Head of caudate nucleus (tissue), 42 donors: ENCODE measurements at regions not wholly inside any gene's neighbourhood (a gene's known extent, or its start where the extent isn't known, plus 50 kb on each side); places are given as distances from the start of the nearest gene placed in this dataset.

Experiments used
- DNase-seq, 42 donors: peaks; one replicate each; pipeline versions ENCODE4 v3.0.0 to v3.0.0-alpha.2; 2020 to 2021; ENCODE audit warnings: mixed read lengths in 7 of 42
- intact Hi-C: fragments of 100-400 bp; cut with DNase I; formaldehyde crosslinking; loops from one replicate; pipeline ENCODE4 v1.15.0; 2022

GRCh38 chr20:20849161-20849560, 136.7 kb upstream of the RALGAPA2 start:
- peak; percentile 51 to 91 (median 82) for DNase-seq

GRCh38 chr20:20847814-20848213, 135.4 kb upstream of the RALGAPA2 start:
- intact Hi-C loops: no loop called here
- no peak for DNase-seq

More at GRCh38 chr20:20849161-20849560, 136.7 kb upstream of the RALGAPA2 start:
- intact Hi-C loops: no loop called here

- intact Hi-C loops: no loop called here
- peak in 2 of 42 donors; percentile 20 to 54 for DNase-seq
Observed at GRCh38 chr20:20843982-20844381, 131.5 kb upstream of the RALGAPA2 start.

- intact Hi-C loops: loop anchor here (5.0 kb wide), 1 partner anchor 398 kb away; no protein-coding TSS in a partner anchor
- no peak for DNase-seq
Observed at GRCh38 chr20:20839771-20840170, 127.3 kb upstream of the RALGAPA2 start.

- DNase-seq: peak; percentile 31 to 93 (median 82)
- intact Hi-C loops: loop anchor here (5.0 kb wide), 1 partner anchor 400 kb away; no protein-coding TSS in a partner anchor
Observed at GRCh38 chr20:20837574-20838021, 125.2 kb upstream of the RALGAPA2 start.

- intact Hi-C loops: loop anchor here (5.0 kb wide), 1 partner anchor 400 kb away; no protein-coding TSS in a partner anchor
- DNase-seq: no peak
Observed at GRCh38 chr20:20836836-20837235, 124.4 kb upstream of the RALGAPA2 start.

GRCh38 chr20:20835897-20836296, 123.5 kb upstream of the RALGAPA2 start:
- intact Hi-C loops: loop anchor here (5.0 kb wide), 1 partner anchor 401 kb away; no protein-coding TSS in a partner anchor
- no peak for DNase-seq

- intact Hi-C loops: no loop called here
- DNase-seq: no peak
Observed at GRCh38 chr20:20834008-20834407, 121.6 kb upstream of the RALGAPA2 start.

GRCh38 chr20:20832715-20833114, 120.3 kb upstream of the RALGAPA2 start:
- no peak for DNase-seq
- intact Hi-C loops: no loop called here

- intact Hi-C loops: no loop called here
- no peak for DNase-seq
Observed at GRCh38 chr20:20831794-20832193, 119.3 kb upstream of the RALGAPA2 start.

GRCh38 chr20:20829681-20830080, 117.2 kb upstream of the RALGAPA2 start:
- DNase-seq: no peak
- intact Hi-C loops: loop anchor here (5.0 kb wide), 1 partner anchor 162 kb away; no protein-coding TSS in a partner anchor

GRCh38 chr20:20827992-20828597, 115.7 kb upstream of the RALGAPA2 start:
- DNase-seq: no peak
- intact Hi-C loops: loop anchor here (5.0 kb wide), 1 partner anchor 161 kb away; no protein-coding TSS in a partner anchor

- intact Hi-C loops: loop anchor here (5.0 kb wide), 1 partner anchor 158 kb away; no protein-coding TSS in a partner anchor
- DNase-seq: peak; percentile 25 to 86 (median 62)
Observed at GRCh38 chr20:20824924-20825584, 112.6 kb upstream of the RALGAPA2 start.

- DNase-seq: peak in 19 of 42 donors; percentile 11 to 63 (median 24)
- intact Hi-C loops: no loop called here
Observed at GRCh38 chr20:20823476-20823881, 111.0 kb upstream of the RALGAPA2 start.

- intact Hi-C loops: no loop called here
- no peak for DNase-seq
Observed at GRCh38 chr20:20821484-20822260, 109.2 kb upstream of the RALGAPA2 start.

GRCh38 chr20:20820785-20821483, 108.5 kb upstream of the RALGAPA2 start:
- peak in 17 of 42 donors; percentile 10 to 63 (median 22) for DNase-seq
- intact Hi-C loops: no loop called here

GRCh38 chr20:20820104-20820503, 107.7 kb upstream of the RALGAPA2 start:
- intact Hi-C loops: no loop called here
- DNase-seq: peak in 38 of 42 donors; percentile 12 to 82 (median 44)

- intact Hi-C loops: no loop called here
Observed at GRCh38 chr20:20816969-20817755, 104.7 kb upstream of the RALGAPA2 start.

More at GRCh38 chr20:20816969-20817755, 104.7 kb upstream of the RALGAPA2 start:
- no peak for DNase-seq
